Fibroblast of pulmonary artery (primary cell): ENCODE measurements at regions not wholly inside any gene's neighbourhood (a gene's known extent, or its start where the extent isn't known, plus 50 kb on each side); places are given as distances from the start of the nearest gene placed in this dataset.

Experiments used
- DNase-seq: peaks from one replicate; pipeline ENCODE4 v3.0.0-alpha.2; 2010; ENCODE audit warnings: low read depth
- H3K4me3 ChIP-seq: replicated peaks from 2 replicates; pipeline ENCODE4 v1.5.1; 2011; ENCODE audit warnings: low read depth, mild to moderate bottlenecking, control low read depth, low read length, moderate library complexity
- CTCF ChIP-seq: IDR thresholded peaks from 2 replicates; pipeline ENCODE4 v1.5.1; 2011; ENCODE audit warnings: mild to moderate bottlenecking, control low read depth, low read length, inconsistent platforms; ENCODE audit errors: missing control alignments

- no peak overlapping the region for H3K4me3 ChIP-seq
- DNase-seq: no peak
- no peak for TF ChIP-seq CTCF
Observed at GRCh38 chr12:18992336-18992735, 137.2 kb upstream of the PLEKHA5 start.

- TF ChIP-seq CTCF: no peak
- no peak overlapping the region for H3K4me3 ChIP-seq
- peak; percentile 72 for DNase-seq
Observed at GRCh38 chr12:18998343-18999261, 130.9 kb upstream of the PLEKHA5 start.

GRCh38 chr12:19000836-19001235 is 128.7 kb upstream of the PLEKHA5 start:
- DNase-seq: no peak
- TF ChIP-seq CTCF: no peak
- no peak overlapping the region for H3K4me3 ChIP-seq

GRCh38 chr12:19002216-19002615 is 127.3 kb upstream of the PLEKHA5 start:
- TF ChIP-seq CTCF: no peak
- DNase-seq: peak; percentile 42
- H3K4me3 ChIP-seq: no peak overlapping the region

- no peak for DNase-seq
- no peak for TF ChIP-seq CTCF
- no peak overlapping the region for H3K4me3 ChIP-seq
Observed at GRCh38 chr12:19003141-19003540, 126.4 kb upstream of the PLEKHA5 start.

- H3K4me3 ChIP-seq: no peak overlapping the region
- no peak for TF ChIP-seq CTCF
- no peak for DNase-seq
Observed at GRCh38 chr12:19003987-19004619, 125.4 kb upstream of the PLEKHA5 start.
